Breast epithelium (tissue), 3 donors: ENCODE measurements at regions not wholly inside any gene's neighbourhood (a gene's known extent, or its start where the extent isn't known, plus 50 kb on each side); places are given as distances from the start of the nearest gene placed in this dataset.

Source experiments
- CTCF ChIP-seq, 3 donors: fragments of 450-650 bp; IDR thresholded peaks; one replicate each; pipeline ENCODE4 v1.5.1; 2016 to 2017; ENCODE audit warnings: antibody characterized with exemption in 3 of 3, mild to moderate bottlenecking in 3 of 3, moderate library complexity in 3 of 3
- POLR2A ChIP-seq: fragments of 450-650 bp; IDR thresholded peaks from one replicate; pipeline ENCODE4 v1.6.1; 2016; ENCODE audit warnings: antibody characterized with exemption, mild to moderate bottlenecking, moderate library complexity
- POLR2AphosphoS5 ChIP-seq, 3 donors: sonication (generic); formaldehyde crosslinking; IDR thresholded peaks; one replicate each; pipeline ENCODE4 v1.6.1; 2017; ENCODE audit warnings: antibody characterized with exemption in 3 of 3

GRCh38 chrX:123803331-123803983, 56.4 kb upstream of the XIAP start:
- no peak for TF ChIP-seq CTCF (IDR thresholded peaks at IDR 0.05)
- no peak for TF ChIP-seq POLR2A
- no peak for TF ChIP-seq POLR2AphosphoS5 (IDR thresholded peaks at IDR 0.05)
